ENCODE measurements at regions not wholly inside any gene's neighbourhood (a gene's known extent, or its start where the extent isn't known, plus 50 kb on each side); places are given as distances from the start of the nearest gene placed in this dataset.

DNA sequence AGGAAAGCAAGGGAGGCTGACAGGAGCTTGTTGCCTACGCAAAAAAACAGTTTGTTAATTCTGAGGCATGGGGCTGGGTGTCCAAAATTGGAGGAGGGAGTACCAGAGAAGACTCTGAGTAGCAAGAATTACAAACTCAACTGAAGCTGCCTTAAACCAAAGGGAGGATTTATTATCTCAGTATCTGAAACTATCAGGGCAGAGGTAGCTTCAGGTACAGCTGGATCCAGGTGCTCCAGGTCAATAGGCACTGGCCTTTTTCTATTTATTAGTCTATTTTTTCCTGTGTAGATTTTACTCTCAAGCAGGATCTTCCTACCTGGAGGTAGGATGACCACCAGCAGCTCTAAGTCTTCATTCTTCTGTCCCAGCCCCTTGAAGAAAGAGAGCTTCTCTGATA, 135.3 kb upstream of the NCOR2 start:
- TF ChIP-seq, protein P1, sequence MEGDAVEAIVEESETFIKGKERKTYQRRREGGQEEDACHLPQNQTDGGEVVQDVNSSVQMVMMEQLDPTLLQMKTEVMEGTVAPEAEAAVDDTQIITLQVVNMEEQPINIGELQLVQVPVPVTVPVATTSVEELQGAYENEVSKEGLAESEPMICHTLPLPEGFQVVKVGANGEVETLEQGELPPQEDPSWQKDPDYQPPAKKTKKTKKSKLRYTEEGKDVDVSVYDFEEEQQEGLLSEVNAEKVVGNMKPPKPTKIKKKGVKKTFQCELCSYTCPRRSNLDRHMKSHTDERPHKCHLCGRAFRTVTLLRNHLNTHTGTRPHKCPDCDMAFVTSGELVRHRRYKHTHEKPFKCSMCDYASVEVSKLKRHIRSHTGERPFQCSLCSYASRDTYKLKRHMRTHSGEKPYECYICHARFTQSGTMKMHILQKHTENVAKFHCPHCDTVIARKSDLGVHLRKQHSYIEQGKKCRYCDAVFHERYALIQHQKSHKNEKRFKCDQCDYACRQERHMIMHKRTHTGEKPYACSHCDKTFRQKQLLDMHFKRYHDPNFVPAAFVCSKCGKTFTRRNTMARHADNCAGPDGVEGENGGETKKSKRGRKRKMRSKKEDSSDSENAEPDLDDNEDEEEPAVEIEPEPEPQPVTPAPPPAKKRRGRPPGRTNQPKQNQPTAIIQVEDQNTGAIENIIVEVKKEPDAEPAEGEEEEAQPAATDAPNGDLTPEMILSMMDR (IDR thresholded peaks at IDR 0.05; ENCODE audit: poor library complexity): no peak
- TF ChIP-seq EZH2 (IDR thresholded peaks at IDR 0.05; ENCODE audit: borderline replicate concordance): no peak

Measured in hepatocyte (in vitro differentiated cells).